ENCODE measurements at regions not wholly inside any gene's neighbourhood (a gene's known extent, or its start where the extent isn't known, plus 50 kb on each side); places are given as distances from the start of the nearest gene placed in this dataset.

DNA sequence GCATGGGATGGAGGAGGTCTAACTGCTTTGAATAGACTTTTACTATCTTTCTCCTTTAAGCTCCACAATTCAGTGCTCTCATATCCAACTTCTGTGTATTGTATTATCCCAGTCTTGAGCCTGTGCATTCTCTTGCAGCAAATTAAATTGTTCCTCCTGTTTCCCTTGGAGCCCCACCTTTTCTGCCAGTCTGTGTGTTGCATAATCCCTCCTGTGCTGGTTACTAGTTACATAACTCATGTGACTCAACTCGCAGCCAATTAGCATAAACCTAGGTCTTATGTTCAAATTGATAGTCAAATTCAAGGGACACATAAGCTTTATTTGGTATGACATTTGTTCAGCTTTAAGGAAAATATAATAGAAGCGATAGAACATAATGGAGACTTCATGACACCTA, 1863.5 kb downstream of the MRPL39 start:
- Histone ChIP-seq H3K4me3 (ENCODE audit: insufficient read depth, low read length) (no peak overlapping the region), H3K27ac (ENCODE audit: low read depth, low read length) (no peak overlapping the region), H3K4me2 (ENCODE audit: insufficient read depth, low read length) (no peak overlapping the region), H3K36me3 (ENCODE audit: insufficient read depth, low read length) (no peaks in the 10 kb centered on the region), H3K79me2 (ENCODE audit: insufficient read depth, low read length) (no peaks in the 10 kb centered on the region), H4K20me1 (ENCODE audit: insufficient read depth, low read length) (no peaks in the 10 kb centered on the region), H2AFZ (ENCODE audit: low read length) (no peak overlapping the region), H3K9me3 (ENCODE audit: low read depth, low read length) (no peaks in the 10 kb centered on the region), H3K27me3 (ENCODE audit: insufficient read depth, low read length) (no peaks in the 10 kb centered on the region), H3K4me1 (ENCODE audit: insufficient read depth, low read length) (no peaks in the 10 kb centered on the region)
- DNase-seq (ENCODE audit: insufficient read length, low spot score, missing footprints) = no peak
- TF ChIP-seq, protein P1, sequence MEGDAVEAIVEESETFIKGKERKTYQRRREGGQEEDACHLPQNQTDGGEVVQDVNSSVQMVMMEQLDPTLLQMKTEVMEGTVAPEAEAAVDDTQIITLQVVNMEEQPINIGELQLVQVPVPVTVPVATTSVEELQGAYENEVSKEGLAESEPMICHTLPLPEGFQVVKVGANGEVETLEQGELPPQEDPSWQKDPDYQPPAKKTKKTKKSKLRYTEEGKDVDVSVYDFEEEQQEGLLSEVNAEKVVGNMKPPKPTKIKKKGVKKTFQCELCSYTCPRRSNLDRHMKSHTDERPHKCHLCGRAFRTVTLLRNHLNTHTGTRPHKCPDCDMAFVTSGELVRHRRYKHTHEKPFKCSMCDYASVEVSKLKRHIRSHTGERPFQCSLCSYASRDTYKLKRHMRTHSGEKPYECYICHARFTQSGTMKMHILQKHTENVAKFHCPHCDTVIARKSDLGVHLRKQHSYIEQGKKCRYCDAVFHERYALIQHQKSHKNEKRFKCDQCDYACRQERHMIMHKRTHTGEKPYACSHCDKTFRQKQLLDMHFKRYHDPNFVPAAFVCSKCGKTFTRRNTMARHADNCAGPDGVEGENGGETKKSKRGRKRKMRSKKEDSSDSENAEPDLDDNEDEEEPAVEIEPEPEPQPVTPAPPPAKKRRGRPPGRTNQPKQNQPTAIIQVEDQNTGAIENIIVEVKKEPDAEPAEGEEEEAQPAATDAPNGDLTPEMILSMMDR (IDR thresholded peaks at IDR 0.05; ENCODE audit: extremely low read depth, low read depth, low read length) = no peak

DNA sequence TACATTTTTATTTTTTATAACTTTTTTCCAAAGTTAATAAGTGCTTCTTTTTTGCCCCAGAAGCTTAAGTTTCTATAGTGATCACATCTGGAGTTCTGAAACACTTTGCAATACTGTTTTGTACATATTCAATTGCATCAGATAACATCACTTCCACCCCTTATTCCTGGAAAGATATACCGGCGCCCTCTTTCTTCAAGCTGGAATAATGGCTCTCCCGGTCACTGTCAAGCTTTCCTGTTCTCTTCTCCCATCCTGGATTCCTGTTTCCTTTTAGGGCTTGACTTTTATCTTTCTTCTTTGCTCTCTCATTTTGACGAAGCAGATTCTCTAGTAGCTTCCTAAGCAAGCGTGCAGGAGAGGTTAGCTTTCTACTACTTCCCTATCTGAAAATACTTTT, 1866.8 kb downstream of the MRPL39 start:
- no peaks in the 10 kb centered on the region for H3K27me3 ChIP-seq (ENCODE audit: insufficient read depth, low read length)
- TF ChIP-seq, protein P1 (IDR thresholded peaks at IDR 0.05; ENCODE audit: extremely low read depth, low read depth, low read length) = no peak
- no peak overlapping the region for H3K4me3 ChIP-seq (ENCODE audit: insufficient read depth, low read length)
- H3K4me1 ChIP-seq (ENCODE audit: insufficient read depth, low read length) = no peaks in the 10 kb centered on the region
- no peak overlapping the region for H3K27ac ChIP-seq (ENCODE audit: low read depth, low read length)
- H3K9me3 ChIP-seq (ENCODE audit: low read depth, low read length) = peaks cover 3% of the 10 kb centered on the region
- no peak overlapping the region for H3K4me2 ChIP-seq (ENCODE audit: insufficient read depth, low read length)
- H4K20me1 ChIP-seq (ENCODE audit: insufficient read depth, low read length) = no peaks in the 10 kb centered on the region
- H3K36me3 ChIP-seq (ENCODE audit: insufficient read depth, low read length) = no peaks in the 10 kb centered on the region
- H2AFZ ChIP-seq (ENCODE audit: low read length) = no peak overlapping the region
- no peaks in the 10 kb centered on the region for H3K79me2 ChIP-seq (ENCODE audit: insufficient read depth, low read length)
- no peak for DNase-seq (ENCODE audit: insufficient read length, low spot score, missing footprints)

DNA sequence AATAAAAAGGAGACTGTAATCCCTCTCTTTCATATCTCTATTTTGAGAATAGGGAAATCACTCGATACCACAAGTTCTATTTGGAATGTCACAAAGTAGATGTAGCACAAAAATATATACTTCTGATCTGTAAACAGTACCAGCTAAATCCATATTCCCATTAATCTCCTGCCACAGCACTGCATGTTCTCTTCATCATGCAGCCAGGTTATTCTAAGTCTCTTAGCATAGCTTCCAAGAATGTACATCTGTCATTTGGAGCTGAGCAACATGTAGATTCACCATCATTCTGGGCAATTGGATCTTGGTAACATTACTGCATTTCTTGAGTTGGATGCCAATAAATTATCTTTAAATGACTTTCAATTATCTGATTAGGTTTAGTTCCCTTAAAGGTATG, 1874.5 kb downstream of the MRPL39 start:
- no peak overlapping the region for H3K4me2 ChIP-seq (ENCODE audit: insufficient read depth, low read length)
- H3K4me3 ChIP-seq (ENCODE audit: insufficient read depth, low read length) = no peak overlapping the region
- H3K4me1 ChIP-seq (ENCODE audit: insufficient read depth, low read length) = no peaks in the 10 kb centered on the region

DNA sequence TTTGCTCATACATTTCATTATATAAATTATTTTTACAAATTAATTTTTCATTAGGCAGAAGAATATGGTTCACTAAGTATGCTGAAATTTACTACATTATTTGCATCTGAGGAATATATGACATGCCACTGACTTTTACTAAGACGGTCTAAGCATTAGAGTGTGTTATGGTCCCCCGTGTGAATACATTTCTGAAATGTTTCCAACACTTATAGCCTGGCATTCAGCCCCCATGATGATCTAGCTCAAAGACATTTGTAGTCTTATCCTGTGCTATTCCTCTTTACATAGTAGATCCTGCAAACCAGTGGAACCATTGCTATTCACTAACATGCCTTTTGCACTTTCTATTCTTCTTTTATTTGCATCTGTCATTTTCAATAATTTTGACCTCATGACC, 1878.0 kb downstream of the MRPL39 start:
- Histone ChIP-seq H2AFZ (ENCODE audit: low read length) (no peak overlapping the region), H3K4me3 (ENCODE audit: insufficient read depth, low read length) (no peak overlapping the region), H3K4me1 (ENCODE audit: insufficient read depth, low read length) (no peaks in the 10 kb centered on the region), H3K9me3 (ENCODE audit: low read depth, low read length) (no peaks in the 10 kb centered on the region), H3K79me2 (ENCODE audit: insufficient read depth, low read length) (no peaks in the 10 kb centered on the region), H3K27me3 (ENCODE audit: insufficient read depth, low read length) (no peaks in the 10 kb centered on the region), H3K4me2 (ENCODE audit: insufficient read depth, low read length) (no peak overlapping the region), H3K27ac (ENCODE audit: low read depth, low read length) (no peak overlapping the region), H4K20me1 (ENCODE audit: insufficient read depth, low read length) (no peaks in the 10 kb centered on the region), H3K36me3 (ENCODE audit: insufficient read depth, low read length) (no peaks in the 10 kb centered on the region)
- TF ChIP-seq, protein P1 (IDR thresholded peaks at IDR 0.05; ENCODE audit: extremely low read depth, low read depth, low read length) = no peak
- no peak for DNase-seq (ENCODE audit: insufficient read length, low spot score, missing footprints)

More for the DNA sequence above, 1874.5 kb downstream of the MRPL39 start:
- Histone ChIP-seq H2AFZ (ENCODE audit: low read length) (no peak overlapping the region), H3K27ac (ENCODE audit: low read depth, low read length) (no peak overlapping the region), H3K27me3 (ENCODE audit: insufficient read depth, low read length) (no peaks in the 10 kb centered on the region), H3K79me2 (ENCODE audit: insufficient read depth, low read length) (no peaks in the 10 kb centered on the region), H3K36me3 (ENCODE audit: insufficient read depth, low read length) (no peaks in the 10 kb centered on the region), H4K20me1 (ENCODE audit: insufficient read depth, low read length) (no peaks in the 10 kb centered on the region), H3K9me3 (ENCODE audit: low read depth, low read length) (no peaks in the 10 kb centered on the region)
- TF ChIP-seq, protein P1 (IDR thresholded peaks at IDR 0.05; ENCODE audit: extremely low read depth, low read depth, low read length) = no peak
- no peak for DNase-seq (ENCODE audit: insufficient read length, low spot score, missing footprints)
